ENCODE measurements at regions not wholly inside any gene's neighbourhood (a gene's known extent, or its start where the extent isn't known, plus 50 kb on each side); places are given as distances from the start of the nearest gene placed in this dataset.

DNA sequence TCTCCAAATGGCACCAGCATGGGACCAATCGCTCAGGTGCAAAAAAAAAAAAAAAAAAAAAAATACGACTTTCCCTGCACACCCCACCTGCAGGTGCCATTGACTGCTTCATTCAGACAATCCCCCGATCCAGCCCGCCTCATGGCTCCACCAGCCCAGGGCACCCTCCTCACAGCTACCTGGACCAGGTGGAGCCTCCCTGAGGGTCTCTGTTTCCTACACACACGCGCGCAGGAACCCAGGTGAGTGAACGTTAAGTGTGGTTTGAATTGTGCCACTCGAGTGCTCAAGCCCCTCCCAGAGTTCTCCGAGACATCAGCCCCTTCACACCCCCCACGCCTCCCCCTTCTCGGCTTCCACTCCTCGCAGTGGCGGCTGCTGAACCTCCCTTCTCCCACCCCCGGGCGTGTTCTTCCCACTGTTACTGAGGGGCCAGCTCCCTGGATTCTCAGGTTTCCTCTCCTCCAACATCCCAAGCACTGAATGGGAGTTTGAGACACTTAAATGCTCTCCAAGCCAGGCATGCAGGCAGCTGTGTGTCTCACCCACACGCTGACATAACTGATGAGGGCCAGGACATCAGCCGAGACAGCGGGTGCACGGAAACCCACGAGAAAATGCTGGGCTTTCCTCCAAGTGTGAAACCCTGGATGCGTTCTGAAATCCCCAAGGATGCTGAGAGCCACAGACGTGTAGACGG lies 88.8 kb upstream of the SNTG2 start:
- DNase-seq (ENCODE audit: low read depth in 4 of 4, low spot score in 2 of 4), result no peak

- no peak for DNase-seq (ENCODE audit: low read depth in 4 of 4, low spot score in 2 of 4)
Observed at GRCh38 chr2:860259-860855, 90.3 kb upstream of the SNTG2 start.

- no peak for DNase-seq (ENCODE audit: low read depth in 4 of 4, low spot score in 2 of 4)
Observed at GRCh38 chr2:858646-859045, 92.0 kb upstream of the SNTG2 start.

DNA sequence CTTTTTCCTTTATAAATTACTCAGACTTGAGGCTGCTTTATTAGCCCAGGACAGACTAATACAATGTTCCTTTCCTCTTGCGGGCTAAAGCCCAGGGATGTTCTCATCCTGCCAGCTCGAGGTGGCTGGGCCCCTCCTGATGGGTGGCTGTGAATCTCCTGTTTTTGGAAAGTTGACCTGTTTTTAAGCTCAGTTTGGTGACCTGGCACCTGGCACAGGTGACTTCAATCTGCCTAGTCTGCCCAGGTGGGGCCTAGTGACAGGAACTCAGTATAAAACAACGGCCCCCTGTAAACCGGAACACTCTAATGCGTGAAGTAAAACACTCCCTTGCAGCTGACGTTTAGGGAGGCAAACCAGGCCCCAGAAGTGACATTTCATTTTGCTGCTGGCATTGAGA lies 92.7 kb upstream of the SNTG2 start:
- DNase-seq (ENCODE audit: low read depth in 4 of 4, low spot score in 2 of 4), result no peak

DNA sequence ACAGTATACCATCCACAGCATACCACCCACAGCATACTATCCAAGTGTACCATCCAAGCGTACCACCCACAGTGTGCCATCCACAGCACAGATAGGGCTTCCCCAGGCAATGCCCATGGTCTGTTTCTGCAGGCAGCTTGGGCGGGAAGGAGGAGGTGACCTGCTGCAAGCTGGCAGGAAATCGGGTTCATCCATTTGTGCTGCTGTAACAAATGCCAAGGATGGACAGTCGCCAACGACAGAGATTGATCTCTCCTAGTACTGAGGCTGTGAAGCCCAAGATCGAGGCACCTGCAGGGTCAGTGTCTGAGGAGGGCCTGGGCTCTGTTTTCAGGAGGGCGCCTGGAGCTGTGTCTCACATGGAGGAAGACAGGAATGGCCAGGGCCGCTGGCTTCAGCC lies 93.6 kb upstream of the SNTG2 start:
- no peak for DNase-seq (ENCODE audit: low read depth in 4 of 4, low spot score in 2 of 4)

DNA sequence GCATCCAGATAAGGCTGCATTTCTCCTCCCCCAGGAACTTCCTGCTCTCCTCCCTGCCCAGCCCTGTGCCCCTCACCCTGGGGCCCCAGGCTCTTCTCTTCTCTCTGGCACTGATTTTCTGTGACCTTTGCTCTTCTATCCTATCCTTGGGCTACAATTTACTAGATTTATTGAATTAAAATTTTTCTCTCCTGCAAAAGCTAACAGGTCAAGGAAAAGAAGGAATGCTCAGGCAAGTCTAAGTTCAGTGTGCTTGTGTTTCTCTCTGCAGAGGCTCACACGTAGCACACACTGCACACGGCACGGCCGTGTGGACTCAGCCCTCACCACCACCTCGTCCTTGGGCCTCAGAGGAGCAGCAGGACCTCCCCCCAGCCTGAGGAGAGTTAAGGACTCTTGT lies 94.2 kb upstream of the SNTG2 start:
- no peak for DNase-seq (ENCODE audit: low read depth in 4 of 4, low spot score in 2 of 4)

DNA sequence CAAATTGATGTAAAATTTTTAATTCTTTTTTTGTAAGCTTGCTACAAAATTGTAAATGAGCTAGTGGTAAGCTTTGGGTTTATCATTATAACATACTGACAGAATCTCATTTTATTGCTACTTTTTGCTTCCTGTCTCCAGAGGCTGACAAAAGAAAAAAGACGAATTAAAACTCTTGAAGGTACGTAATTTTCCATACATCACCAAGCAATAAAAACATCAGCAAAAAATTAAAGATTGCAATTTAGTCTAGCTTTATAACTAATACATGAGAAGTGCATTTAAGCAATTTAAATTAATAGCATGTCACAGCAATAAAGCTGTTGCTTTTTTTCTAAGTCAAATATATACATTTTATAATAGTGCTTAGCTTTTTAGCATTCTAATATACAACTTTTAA lies 94.6 kb upstream of the SNTG2 start:
- no peak for DNase-seq (ENCODE audit: low read depth in 4 of 4, low spot score in 2 of 4)

DNA sequence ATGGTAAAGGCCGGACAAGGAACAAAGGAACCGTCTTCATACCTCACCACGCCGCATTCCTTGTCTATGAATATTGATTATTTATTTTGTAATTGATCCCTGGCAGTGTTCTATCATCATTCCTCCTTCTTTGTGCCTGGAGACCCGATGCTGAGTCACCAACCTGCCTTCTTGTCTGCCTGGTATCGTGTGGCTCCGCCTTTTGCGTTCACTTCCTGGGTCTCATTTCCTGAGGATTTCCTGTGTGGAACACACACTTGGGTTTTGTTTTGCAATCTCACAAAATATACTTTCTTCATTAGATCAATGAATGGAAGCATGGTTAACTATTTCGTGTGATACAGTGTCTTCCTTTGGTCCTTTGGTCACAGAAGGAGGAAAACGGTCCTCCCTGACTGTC lies 95.5 kb upstream of the SNTG2 start:
- DNase-seq (ENCODE audit: low read depth in 4 of 4, low spot score in 2 of 4), result no peak

- DNase-seq (ENCODE audit: low read depth in 4 of 4, low spot score in 2 of 4), result no peak
Observed at GRCh38 chr2:854460-854859, 96.2 kb upstream of the SNTG2 start.

DNA sequence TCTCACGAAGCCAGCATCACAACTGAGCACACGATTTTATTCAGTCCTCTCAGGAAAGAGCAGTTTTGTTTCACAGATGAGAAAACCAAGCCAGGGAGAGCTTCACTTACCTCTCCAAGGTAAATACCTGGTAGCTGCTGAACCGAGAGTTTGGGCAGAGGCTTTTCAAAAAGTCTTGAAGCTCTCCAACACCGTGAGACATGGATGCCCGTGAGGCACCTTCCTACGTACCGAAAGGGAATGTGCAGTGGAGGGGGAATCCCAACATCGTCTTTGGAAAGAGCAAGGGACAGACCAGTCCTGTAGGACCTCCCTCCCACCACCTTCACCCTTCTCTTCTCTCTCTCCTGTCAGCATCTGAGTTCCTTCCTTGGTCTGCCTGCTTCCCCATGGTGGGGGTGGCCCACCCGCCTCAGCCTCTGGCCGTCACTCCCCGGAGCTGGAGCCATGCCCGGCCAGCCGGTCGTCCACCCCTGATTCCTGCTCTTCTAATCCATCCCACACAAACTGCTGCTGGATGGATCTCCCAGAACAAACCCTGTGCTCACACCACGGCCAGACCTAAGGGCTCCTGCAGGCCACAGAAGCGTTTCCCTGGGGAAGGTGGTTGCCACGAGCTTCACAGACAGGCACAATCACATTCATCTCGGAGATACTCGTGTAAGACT lies 97.3 kb upstream of the SNTG2 start:
- no peak for DNase-seq (ENCODE audit: low read depth in 4 of 4, low spot score in 2 of 4)

GRCh38 chr2:852168-852567 lies 98.5 kb upstream of the SNTG2 start:
- no peak for DNase-seq (ENCODE audit: low read depth in 4 of 4, low spot score in 2 of 4)

GRCh38 chr2:851680-852079 lies 99.0 kb upstream of the SNTG2 start:
- DNase-seq (ENCODE audit: low read depth in 4 of 4, low spot score in 2 of 4), result no peak

DNA sequence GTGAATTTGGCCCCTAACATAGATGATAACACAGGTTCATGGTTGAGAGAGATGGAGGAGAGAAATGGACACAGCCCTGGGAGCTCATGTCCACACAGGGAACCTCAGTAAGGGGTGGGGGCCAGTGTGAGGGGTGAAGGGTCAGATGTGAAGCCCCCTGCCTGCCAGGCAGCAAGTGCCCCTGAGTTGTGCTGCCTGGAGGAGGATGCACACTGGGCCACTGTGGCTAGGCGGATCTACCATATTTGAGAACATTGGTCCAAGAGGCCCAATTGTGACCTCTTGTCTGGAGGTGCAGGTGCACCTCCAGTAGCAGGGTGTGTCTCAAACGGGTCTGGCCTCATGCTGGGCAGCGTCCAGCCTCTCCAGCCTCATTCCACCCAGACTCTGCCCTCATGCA lies 99.6 kb upstream of the SNTG2 start:
- DNase-seq (ENCODE audit: low read depth in 4 of 4, low spot score in 2 of 4), result no peak

GRCh38 chr2:850429-850828 lies 100.2 kb upstream of the SNTG2 start:
- no peak for DNase-seq (ENCODE audit: low read depth in 4 of 4, low spot score in 2 of 4)

GRCh38 chr2:848099-848498 lies 102.5 kb upstream of the SNTG2 start:
- no peak for DNase-seq (ENCODE audit: low read depth in 4 of 4, low spot score in 2 of 4)

GRCh38 chr2:847669-848068 lies 103.0 kb upstream of the SNTG2 start:
- no peak for DNase-seq (ENCODE audit: low read depth in 4 of 4, low spot score in 2 of 4)

DNA sequence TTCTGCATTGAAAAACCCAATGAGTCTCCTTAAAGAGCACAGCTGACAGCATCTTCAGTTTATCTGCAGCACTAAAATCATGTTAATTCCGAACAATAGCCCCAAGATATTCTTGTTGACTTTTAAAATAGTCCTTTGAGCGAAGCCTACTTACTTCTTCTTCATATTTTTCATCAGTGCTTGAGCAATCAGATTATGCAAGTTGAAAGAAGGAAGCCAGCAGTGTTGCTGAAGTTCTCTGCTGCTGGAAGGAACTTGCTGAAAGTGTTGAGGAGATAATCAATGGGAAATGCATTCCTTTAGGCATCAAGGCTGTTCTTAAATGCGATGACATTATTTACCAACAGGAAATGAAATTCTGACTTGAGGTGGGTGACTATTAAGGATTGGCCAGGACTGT lies 105.9 kb upstream of the SNTG2 start:
- DNase-seq (ENCODE audit: low read depth in 4 of 4, low spot score in 2 of 4), result no peak

- DNase-seq (ENCODE audit: low read depth in 4 of 4, low spot score in 2 of 4), result no peak
Observed at GRCh38 chr2:842151-842803, 108.4 kb upstream of the SNTG2 start.

GRCh38 chr2:841036-841435 lies 109.6 kb upstream of the SNTG2 start:
- no peak for DNase-seq (ENCODE audit: low read depth in 4 of 4, low spot score in 2 of 4)

- no peak for DNase-seq (ENCODE audit: low read depth in 4 of 4, low spot score in 2 of 4)
Observed at GRCh38 chr2:834233-834632, 116.4 kb upstream of the SNTG2 start.

GRCh38 chr2:833180-833579 lies 117.5 kb upstream of the SNTG2 start:
- no peak for DNase-seq (ENCODE audit: low read depth in 4 of 4, low spot score in 2 of 4)

- DNase-seq (ENCODE audit: low read depth in 4 of 4, low spot score in 2 of 4), result no peak
Observed at GRCh38 chr2:832635-833034, 118.0 kb upstream of the SNTG2 start.

All from left renal cortex interstitium (tissue), 4 donors.